ENCODE measurements at regions not wholly inside any gene's neighbourhood (a gene's known extent, or its start where the extent isn't known, plus 50 kb on each side); places are given as distances from the start of the nearest gene placed in this dataset.
A peak's percentile ranks its signal among the peaks of the same experiment; 100 is the strongest.
"Not testable (repeated sequence)": the region's sequence is repeated elsewhere in the genome, so short reads cannot be mapped to it uniquely, and the experiment has no call there.

- DNase-seq = no peak
Observed at GRCh38 chr3:43236008-43236407, 50.3 kb upstream of the SNRK start.

- DNase-seq = no peak
Observed at GRCh38 chr3:43233062-43233461, 53.3 kb upstream of the SNRK start.

- peak; percentile 67 for DNase-seq
Observed at GRCh38 chr3:43231276-43232000, 54.9 kb upstream of the SNRK start.

GRCh38 chr3:43229865-43230264 is 56.5 kb upstream of the SNRK start:
- DNase-seq = not testable (repeated sequence)

GRCh38 chr3:43227685-43228084 is 58.7 kb upstream of the SNRK start:
- DNase-seq = not testable (repeated sequence)

- DNase-seq = no peak
Observed at GRCh38 chr3:43224405-43225073, 61.8 kb upstream of the SNRK start.

- DNase-seq = no peak
Observed at GRCh38 chr3:43223670-43224364, 62.5 kb upstream of the SNRK start.

- no peak for DNase-seq
Observed at GRCh38 chr3:43222590-43222989, 63.8 kb upstream of the SNRK start.

GRCh38 chr3:43221076-43221475 is 65.3 kb upstream of the SNRK start:
- no peak for DNase-seq

GRCh38 chr3:43219616-43220015 is 66.7 kb upstream of the SNRK start:
- no peak for DNase-seq

GRCh38 chr3:43218921-43219320 is 67.4 kb upstream of the SNRK start:
- no peak for DNase-seq

GRCh38 chr3:43218156-43218555 is 68.2 kb upstream of the SNRK start:
- DNase-seq = no peak

GRCh38 chr3:43217633-43218032 is 68.7 kb upstream of the SNRK start:
- DNase-seq = peak; percentile 3

GRCh38 chr3:43217206-43217605 is 69.1 kb upstream of the SNRK start:
- no peak for DNase-seq

GRCh38 chr3:43215663-43216275 is 70.6 kb upstream of the SNRK start:
- DNase-seq = no peak

- DNase-seq = no peak
Observed at GRCh38 chr3:43215138-43215537, 71.2 kb upstream of the SNRK start.

GRCh38 chr3:43214616-43215015 is 71.7 kb upstream of the SNRK start:
- DNase-seq = peak; percentile 6

- no peak for DNase-seq
Observed at GRCh38 chr3:43213631-43214030, 72.7 kb upstream of the SNRK start.

GRCh38 chr3:43212914-43213611 is 73.3 kb upstream of the SNRK start:
- no peak for DNase-seq

GRCh38 chr3:43211681-43212080 is 74.7 kb upstream of the SNRK start:
- no peak for DNase-seq

GRCh38 chr3:43210049-43211027 is 76.0 kb upstream of the SNRK start:
- DNase-seq = no peak

All from fibroblast of skin of scalp (primary cell).